Erythroblast (primary cell): ENCODE measurements at regions not wholly inside any gene's neighbourhood (a gene's known extent, or its start where the extent isn't known, plus 50 kb on each side); places are given as distances from the start of the nearest gene placed in this dataset.

Experiments
- GATA1 ChIP-seq: IDR thresholded peaks from 2 replicates; pipeline ENCODE4 v1.6.1; 2011; ENCODE audit warnings: low read depth, mild to moderate bottlenecking, control low read depth, low read length, moderate library complexity
- POLR2A ChIP-seq: IDR thresholded peaks from 2 replicates; pipeline ENCODE4 v1.6.1; 2011; ENCODE audit warnings: mild to moderate bottlenecking, low read length

- TF ChIP-seq POLR2A: no peak
- TF ChIP-seq GATA1: no peak
Observed at GRCh38 chr2:207427986-207428385, 101.8 kb upstream of the CREB1 start.
